GM23338 (cell line): ENCODE measurements at regions not wholly inside any gene's neighbourhood (a gene's known extent, or its start where the extent isn't known, plus 50 kb on each side); places are given as distances from the start of the nearest gene placed in this dataset.

ENCODE experiments used
- CREB1 ChIP-seq: fragments of 250-450 bp; sonication (Bioruptor Pico); IDR thresholded peaks from 2 replicates; pipeline ENCODE4 v1.5.0; 2020; ENCODE audit warnings: low read depth, mild to moderate bottlenecking, moderate library complexity
- ETS1 ChIP-seq: IDR thresholded peaks from 2 replicates; pipeline ENCODE4 v1.6.1; 2016; ENCODE audit warnings: antibody characterized with exemption
- EZH2 ChIP-seq: fragments of 200-600 bp; sonication (generic); IDR thresholded peaks from one replicate; pipeline ENCODE4 v1.8.0; 2017; ENCODE audit warnings: antibody characterized with exemption, mild to moderate bottlenecking, low read depth; ENCODE audit not compliant: unreplicated experiment
- EZH2phosphoT487 ChIP-seq: fragments of 200-600 bp; sonication (generic); IDR thresholded peaks from one replicate; pipeline ENCODE4 v1.8.1; 2018; ENCODE audit warnings: antibody characterized with exemption; ENCODE audit not compliant: unreplicated experiment
- POLR2AphosphoS5 ChIP-seq: IDR thresholded peaks from 2 replicates; pipeline ENCODE4 v1.6.1; 2016; ENCODE audit warnings: antibody characterized with exemption, low read depth
- REST ChIP-seq: IDR thresholded peaks from one replicate; pipeline ENCODE4 v1.6.1; 2018; ENCODE audit warnings: antibody characterized with exemption; ENCODE audit not compliant: unreplicated experiment
- STAT1 ChIP-seq: IDR thresholded peaks from one replicate; pipeline ENCODE4 v1.6.1; 2016; ENCODE audit warnings: antibody characterized with exemption; ENCODE audit not compliant: unreplicated experiment
- TF ChIP-seq, protein P1 (sequence below), 2 experiments: fragments of 200-600 bp in 1 of 2; sonication (generic) in 1 of 2; conservative IDR thresholded peaks; 2 replicates each; pipeline versions ENCODE4 v1.5.1 to v1.6.1; 2016 to 2017; ENCODE audit warnings: antibody characterized with exemption in 2 of 2, low read depth in 2 of 2, mild to moderate bottlenecking in 2 of 2, moderate library complexity in 1 of 2

DNA sequence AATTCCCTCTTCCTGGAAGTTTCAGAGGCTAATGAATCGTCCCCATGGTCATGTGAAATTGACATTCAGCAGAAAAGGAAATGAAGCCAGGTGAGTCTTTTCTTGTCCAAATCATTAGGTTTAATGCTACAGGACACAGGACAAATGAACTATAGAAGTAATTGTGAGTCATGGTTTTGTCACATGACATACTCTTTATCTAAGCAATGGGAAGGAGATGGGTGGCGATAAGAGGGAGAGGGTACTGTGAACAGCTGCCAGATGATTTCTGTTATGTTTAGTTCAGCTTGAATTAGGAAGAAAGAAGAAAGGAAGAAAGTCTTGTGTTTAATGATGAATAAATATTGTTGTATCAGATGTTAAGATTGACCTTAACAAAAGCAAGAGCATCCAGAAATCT is 515.4 kb upstream of the ZNF717 start:
- TF ChIP-seq, protein P1, sequence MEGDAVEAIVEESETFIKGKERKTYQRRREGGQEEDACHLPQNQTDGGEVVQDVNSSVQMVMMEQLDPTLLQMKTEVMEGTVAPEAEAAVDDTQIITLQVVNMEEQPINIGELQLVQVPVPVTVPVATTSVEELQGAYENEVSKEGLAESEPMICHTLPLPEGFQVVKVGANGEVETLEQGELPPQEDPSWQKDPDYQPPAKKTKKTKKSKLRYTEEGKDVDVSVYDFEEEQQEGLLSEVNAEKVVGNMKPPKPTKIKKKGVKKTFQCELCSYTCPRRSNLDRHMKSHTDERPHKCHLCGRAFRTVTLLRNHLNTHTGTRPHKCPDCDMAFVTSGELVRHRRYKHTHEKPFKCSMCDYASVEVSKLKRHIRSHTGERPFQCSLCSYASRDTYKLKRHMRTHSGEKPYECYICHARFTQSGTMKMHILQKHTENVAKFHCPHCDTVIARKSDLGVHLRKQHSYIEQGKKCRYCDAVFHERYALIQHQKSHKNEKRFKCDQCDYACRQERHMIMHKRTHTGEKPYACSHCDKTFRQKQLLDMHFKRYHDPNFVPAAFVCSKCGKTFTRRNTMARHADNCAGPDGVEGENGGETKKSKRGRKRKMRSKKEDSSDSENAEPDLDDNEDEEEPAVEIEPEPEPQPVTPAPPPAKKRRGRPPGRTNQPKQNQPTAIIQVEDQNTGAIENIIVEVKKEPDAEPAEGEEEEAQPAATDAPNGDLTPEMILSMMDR (conservative IDR thresholded peaks at IDR 0.05; ENCODE audit: low read depth in 2 of 2) = no peak
- TF ChIP-seq EZH2 (no peak), POLR2AphosphoS5 (no peak), ETS1 (no peak), EZH2phosphoT487 (no peak), STAT1 (no peak), CREB1 (CRISPR knock-in tag) (no peak), REST (no peak)
